GM12878 (cell line): ENCODE measurements at regions not wholly inside any gene's neighbourhood (a gene's known extent, or its start where the extent isn't known, plus 50 kb on each side); places are given as distances from the start of the nearest gene placed in this dataset.

Source experiments
- E2F8 ChIP-seq: fragments of 450-650 bp; IDR thresholded peaks from 2 replicates; pipeline ENCODE4 v1.6.1; 2018; ENCODE audit warnings: mild to moderate bottlenecking, low read depth, moderate library complexity; ENCODE audit not compliant: partially characterized antibody
- EGR1 ChIP-seq, 2 experiments: IDR thresholded peaks; 1 replicate in 1 of 2; 2 replicates in 1 of 2; pipeline ENCODE4 v1.6.1; 2011 to 2012; ENCODE audit warnings: low read depth in 2 of 2, low read length in 2 of 2, borderline replicate concordance in 1 of 2, mild to moderate bottlenecking in 1 of 2, moderate library complexity in 1 of 2
- PAX5 ChIP-seq: IDR thresholded peaks from 2 replicates; pipeline ENCODE4 v1.6.1; 2011; ENCODE audit warnings: low read depth, low read length, borderline replicate concordance
- SP1 ChIP-seq: IDR thresholded peaks from one replicate; pipeline ENCODE4 v1.6.1; 2011; ENCODE audit warnings: low read depth, low read length
- SRF ChIP-seq, 2 experiments: IDR thresholded peaks; 2 replicates each; pipeline ENCODE4 v1.6.1; 2011; ENCODE audit warnings: low read depth in 2 of 2, low read length in 2 of 2, mild to moderate bottlenecking in 1 of 2, moderate library complexity in 1 of 2
- TBL1XR1 ChIP-seq: IDR thresholded peaks from 2 replicates; pipeline ENCODE4 v1.6.1; 2012; ENCODE audit warnings: low read depth, low read length, improper control_type of control experiment
- USF2 ChIP-seq: IDR thresholded peaks from 2 replicates; pipeline ENCODE4 v1.6.1; 2011; ENCODE audit warnings: low read depth, low read length, improper control_type of control experiment, borderline replicate concordance
- ZBTB4 ChIP-seq: fragments of 450-650 bp; formaldehyde crosslinking; IDR thresholded peaks from 2 replicates; pipeline ENCODE4 v1.4.0; 2022; ENCODE audit warnings: mild to moderate bottlenecking, moderate library complexity

GRCh38 chr2:74759986-74760385 lies 73.9 kb upstream of the HK2 start (continued):
- TF ChIP-seq SRF (IDR thresholded peaks at IDR 0.05; ENCODE audit: low read depth in 2 of 2, low read length in 2 of 2) (no peak), TBL1XR1 (no peak), ZBTB4 (CRISPR knock-in tag) (no peak), EGR1 (IDR thresholded peaks at IDR 0.05; ENCODE audit: borderline replicate concordance in 1 of 2, low read depth in 2 of 2, low read length in 2 of 2) (no peak), SP1 (no peak), USF2 (no peak), E2F8 (no peak), PAX5 (no peak)
